HUDEP-2 (cell line): ENCODE measurements at regions not wholly inside any gene's neighbourhood (a gene's known extent, or its start where the extent isn't known, plus 50 kb on each side); places are given as distances from the start of the nearest gene placed in this dataset.

Experiments
- DNase-seq, 76 experiments: peaks; one replicate each; lab custom pipeline; 2025; ENCODE audit not compliant: unreplicated experiment in 76 of 76; lab: John Stamatoyannopoulos, UW

DNA sequence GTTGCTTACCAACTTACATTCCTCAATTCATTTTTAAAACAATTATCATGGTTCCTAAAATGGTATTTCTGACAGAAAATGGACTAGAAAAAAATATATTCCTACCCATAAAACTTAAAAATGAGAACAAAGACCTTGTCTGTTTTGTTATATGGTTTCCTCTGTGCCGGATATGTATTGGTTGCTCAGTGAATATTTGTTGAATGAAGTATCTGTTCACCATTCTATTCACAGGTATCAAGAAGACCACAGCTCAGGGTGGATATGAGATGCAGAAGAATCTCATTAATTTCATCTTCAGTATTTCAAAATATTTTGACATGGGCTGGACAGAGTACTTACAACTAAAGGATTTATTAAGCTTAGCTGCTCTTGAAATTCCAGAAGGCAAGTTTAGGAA is 58.1 kb downstream of the TUSC7 start:
- no peak for DNase-seq

DNA sequence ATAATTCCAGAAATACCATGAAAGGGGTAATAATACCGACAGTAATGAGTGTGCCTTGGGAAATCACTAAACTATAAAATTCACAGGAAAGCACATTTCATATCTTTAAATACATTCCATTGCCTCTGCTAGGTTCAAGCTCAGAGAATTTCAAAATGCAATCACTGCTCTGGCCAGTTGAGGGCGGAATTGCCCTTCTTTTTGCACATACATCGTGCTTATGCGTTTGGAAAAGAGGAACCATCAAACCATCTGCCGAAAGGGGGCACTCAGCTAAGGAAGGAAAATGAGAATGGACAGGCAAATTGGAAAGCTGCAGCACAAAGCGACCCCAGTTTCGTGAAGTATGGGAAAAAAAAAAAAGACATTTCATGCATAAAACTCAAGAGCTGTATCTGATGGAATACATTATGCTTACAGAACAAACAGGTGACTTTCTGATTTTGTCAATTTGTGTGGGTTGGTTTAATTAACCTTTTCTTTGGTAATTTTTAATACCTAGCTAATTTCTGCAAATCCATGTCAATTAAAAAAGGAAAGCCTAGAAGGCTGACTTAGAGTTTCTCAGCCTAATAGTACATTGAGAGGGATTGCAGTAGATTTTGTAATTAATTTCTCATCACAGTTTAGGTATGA is 61.4 kb downstream of the TUSC7 start:
- DNase-seq: peak in 67 of 76 experiments; percentile 1 to 78 (median 37)

DNA sequence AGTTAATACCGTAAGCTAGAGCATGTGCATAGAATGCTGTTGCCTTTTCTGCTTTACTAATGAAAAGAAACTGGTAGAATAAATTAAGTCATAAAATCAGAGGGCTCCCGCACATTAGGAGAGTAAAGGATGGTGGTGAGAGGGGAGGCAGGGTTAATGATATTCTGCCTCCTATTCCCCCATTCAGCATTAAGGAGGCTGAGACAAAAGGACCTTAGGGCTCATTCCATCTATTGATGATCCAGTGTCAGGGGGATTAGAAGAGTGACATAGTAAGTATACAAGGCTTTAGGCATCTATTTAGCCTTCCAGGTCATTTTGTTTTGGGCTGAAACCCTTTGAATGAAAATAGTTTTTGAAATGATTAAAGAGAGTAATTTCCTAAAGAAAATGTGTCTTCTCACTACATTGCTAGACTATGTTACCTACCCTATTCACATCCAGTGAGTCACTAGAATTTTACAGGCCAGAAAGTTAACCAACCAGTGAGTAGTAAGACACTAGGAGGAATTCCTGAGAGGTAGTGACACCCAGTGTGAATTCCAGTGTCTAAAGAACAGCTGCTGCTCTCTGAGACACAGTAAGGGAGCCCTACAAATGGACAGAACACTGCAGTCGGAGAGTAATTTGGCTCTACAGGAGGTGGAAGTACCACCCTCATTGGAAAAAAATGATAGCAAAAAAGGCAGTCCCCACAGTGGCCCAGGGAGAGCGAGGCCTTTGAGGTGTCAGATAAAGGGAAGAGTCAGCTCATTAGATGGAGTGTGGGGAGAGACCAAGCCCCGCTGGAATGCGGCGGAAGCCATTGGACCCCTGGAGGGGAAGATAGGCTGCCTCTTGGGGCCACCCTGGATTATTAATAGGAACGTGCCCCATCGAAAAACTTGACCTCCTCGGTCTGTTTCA is 67.6 kb downstream of the TUSC7 start:
- no peak for DNase-seq

DNA sequence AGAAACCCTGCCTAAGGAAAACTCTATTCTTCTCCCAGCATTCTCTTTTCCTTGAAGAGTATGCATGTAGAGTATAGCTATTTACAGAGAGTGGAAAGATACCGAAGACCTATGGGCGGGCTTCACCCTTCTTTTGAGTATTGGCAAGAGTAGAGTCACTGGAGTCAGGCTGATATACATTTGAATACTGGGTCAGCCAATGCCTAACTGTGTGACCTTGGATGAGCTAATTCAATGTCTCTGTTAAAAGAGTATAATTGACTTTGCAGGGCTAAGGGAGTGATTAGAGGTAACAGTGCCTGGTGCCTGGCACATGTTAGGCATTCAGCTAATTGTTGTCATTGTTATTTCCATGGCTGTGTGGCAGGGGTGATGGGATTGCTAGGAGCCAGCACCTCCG is 75.6 kb downstream of the TUSC7 start:
- no peak for DNase-seq

DNA sequence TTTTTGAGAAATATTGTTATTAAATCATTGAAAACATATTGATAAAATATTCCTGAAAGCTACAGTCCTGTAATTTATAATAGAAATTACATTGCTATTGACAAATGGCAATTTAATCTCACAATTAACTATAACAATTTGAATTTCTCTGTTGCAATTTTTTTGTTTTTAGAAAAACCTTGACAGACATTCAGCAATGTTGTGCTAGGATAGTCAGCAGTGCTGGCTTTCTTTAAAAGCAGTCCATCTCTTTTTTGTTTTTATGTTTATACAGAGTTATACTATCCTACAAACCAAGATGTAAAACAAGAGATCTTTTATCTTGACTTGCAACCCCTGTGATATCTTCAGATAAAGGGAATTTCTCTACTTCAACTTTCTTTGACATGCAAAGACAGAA is 93.1 kb downstream of the TUSC7 start:
- DNase-seq: no peak

DNA sequence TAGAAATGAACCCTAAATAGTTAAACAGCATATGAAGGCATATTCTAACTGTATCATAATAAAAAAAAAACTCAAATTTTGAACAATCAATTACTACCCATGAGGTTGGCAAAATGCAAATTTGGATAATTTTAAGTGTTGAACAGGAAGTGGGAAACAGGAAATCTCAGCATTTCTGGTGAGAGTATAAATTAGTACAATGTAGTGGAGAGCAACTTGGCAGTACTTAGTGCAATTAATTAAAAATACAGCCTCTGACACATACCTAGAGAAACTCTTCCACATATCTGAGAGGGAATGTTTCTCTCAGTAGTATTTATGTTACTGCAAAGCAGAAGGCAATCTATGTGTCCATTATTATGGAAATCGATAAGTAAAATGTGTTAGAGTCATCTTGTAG is 96.8 kb downstream of the TUSC7 start:
- DNase-seq: no peak

DNA sequence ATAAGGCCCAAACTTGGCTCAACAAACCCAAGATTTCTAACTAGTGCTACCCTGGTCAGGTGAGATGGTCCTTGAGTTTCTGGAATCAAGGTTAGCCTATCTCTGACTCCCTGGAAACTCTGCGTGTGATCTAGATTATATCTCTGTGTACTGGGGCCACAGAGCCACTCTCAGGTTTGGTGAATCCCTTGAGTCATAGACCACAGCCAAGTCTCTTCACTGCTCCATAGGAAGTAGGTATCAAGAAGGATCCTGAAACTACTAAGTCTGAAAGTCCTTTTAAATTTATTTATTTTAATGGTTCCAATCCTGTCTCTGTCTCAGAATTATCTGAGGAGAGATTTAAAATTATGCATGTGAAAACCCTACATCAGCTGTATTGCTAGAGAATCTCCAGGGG is 99.1 kb downstream of the TUSC7 start:
- no peak for DNase-seq

DNA sequence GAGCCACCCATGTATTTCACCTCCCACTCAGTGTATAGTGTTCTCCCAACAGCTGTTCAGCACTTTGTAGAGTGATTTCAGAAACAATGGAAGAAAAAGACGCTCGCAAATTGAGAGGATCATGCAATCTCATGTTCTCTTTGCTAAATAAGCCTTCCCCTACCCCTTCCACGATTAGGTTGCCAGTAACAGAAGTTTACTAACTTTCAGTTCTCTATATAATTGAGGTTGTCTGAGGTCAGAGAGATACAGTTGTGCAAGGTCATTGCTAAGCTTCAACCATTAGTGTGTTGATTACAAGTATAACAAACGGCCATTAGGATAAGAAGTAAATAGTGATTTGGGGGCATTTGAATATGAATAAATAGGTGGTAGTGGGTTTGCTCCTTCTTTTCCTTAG is 99.6 kb downstream of the TUSC7 start:
- DNase-seq: no peak

DNA sequence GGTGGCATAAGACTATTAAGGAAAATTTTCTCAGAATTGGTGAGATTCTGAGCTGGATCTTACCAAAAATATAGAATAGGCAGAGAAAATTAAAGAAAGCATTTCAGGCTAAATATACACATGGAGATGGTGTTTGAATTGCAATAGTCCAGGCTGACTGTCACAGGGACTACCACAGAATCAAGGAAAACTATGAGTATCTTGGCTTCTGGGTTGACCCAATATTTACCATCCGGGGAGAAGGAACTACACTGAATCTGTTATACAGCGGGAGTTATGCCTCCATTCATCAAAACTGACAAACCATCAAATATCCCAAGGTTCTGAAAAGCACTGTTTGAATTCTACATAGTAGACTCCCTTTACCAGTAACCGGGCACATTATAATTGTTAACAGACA is 102.2 kb downstream of the TUSC7 start:
- no peak for DNase-seq

DNA sequence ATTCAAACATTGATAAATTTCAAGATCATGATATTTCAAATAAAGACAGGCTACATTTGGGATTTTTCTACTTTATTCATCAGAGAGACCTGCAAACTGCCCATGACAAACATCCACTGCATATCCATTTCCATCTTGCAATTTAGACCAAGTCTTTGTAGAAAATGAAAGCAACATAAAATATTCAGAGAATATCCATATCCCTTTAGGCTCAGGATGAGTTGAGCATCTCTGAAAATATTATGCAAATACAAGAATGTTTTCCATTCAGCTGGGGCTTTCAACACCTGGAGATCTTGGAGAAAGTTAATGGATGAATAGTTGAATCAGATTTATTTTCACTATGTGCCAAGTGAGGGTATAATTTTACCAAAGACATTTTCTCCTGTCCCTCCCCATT is 103.4 kb downstream of the TUSC7 start:
- DNase-seq: no peak

DNA sequence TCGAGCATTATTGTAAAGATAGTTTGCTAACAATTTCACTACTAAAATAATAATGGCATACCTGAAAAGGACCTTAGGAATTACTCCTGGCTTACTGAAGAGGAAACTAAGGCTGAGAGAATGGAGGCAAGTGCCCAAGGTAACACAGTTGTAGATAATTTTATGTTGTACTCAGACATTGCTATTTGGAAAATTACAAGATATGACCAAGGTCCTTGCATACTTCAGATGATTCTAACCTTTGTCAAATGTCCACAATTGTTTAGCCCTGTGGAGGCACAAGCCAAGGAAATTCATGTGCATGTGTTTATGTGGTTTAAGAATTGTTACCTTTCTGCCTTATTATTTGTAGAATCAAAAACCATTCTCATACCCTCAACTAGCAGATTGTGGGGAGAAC is 105.7 kb downstream of the TUSC7 start:
- no peak for DNase-seq

DNA sequence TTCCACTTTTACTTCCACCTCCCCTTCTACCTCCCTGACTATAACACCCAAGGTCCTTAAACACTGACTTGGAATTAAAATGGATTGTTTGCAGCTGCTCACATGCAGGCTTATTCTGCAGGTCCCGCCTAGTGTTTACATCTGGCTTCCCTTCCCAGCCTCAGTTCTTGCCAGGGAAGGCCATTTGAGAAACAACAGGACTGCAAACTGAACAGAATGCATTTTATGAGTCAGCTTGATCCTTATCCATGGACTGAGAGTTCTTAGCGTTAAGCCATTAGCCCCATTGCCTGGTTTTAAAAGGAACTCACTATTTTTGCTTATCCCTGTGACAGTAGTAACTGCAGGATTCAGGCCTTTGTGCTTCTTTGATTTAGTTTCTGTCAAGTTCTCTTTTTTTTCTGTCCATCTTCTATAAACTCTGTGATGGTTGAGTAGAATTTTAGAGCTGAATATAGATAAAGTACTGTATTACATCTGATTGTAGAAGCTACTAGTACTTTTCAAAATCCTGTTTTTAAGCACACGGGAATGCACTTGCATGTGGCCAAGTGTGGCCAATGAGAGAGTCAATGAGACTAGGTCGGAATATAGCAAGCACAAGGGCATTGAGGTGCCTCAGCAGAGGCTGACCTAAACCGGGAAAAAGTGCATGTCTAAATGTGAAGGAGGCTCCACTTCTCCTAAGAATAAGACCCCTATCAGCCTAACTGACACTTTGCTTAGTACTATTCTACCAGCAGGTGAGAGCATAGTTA is 106.4 kb downstream of the TUSC7 start:
- DNase-seq: no peak

DNA sequence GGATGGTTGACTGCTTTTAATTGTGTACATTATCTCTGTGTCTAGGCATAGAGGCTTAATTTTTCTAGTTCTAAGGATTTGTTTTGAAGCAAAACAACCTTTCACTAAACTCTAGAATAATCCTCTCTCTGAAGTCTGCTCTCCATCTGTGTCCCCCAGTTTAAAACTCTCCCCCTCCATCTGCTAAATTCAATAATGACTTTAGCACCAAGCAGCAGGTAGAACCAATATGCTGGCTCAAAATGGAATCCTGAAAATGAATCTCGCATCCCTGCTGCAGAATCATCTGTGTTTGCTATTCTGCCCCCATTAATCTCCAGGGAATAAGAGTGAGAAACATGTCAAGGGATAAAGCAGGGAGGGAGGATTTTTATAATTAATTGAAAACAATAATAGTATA is 111.8 kb downstream of the TUSC7 start:
- no peak for DNase-seq

DNA sequence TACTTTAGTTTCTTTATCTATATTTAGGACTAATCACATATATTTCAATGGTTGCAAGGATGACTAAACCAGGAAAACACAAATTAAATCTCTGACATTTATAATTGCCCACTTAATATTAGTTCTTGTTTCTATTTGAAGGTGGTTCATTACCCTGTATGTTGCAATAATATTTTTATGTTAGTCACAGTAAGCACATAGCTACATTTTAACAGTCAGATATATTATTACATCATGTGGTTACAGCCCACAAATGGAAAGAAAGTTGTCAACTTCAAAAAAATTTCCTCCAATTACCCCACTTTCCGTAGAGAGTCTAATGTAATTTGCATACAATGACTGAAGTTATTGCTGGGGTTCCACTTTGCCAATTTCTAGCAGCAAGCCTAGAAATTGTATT is 114.6 kb downstream of the TUSC7 start:
- no peak for DNase-seq

DNA sequence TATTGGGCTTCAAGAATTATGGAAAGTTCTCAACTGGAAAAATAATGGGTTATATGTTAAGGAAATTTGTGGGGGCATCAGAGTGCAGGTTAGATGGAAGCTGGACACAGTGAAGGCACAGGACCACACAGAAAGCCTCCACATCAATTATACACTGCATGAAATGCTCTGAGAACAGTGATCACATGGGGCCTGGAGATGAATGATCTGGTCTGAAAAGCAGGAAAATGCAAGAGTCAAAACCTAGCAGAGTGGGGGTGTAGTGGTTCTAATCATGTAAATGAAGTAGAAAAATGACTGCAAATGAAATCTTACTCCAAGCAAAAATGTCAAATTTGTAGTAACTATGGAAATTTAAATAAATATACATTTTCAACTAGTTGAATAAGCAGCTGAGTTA is 123.6 kb downstream of the TUSC7 start:
- DNase-seq: no peak

DNA sequence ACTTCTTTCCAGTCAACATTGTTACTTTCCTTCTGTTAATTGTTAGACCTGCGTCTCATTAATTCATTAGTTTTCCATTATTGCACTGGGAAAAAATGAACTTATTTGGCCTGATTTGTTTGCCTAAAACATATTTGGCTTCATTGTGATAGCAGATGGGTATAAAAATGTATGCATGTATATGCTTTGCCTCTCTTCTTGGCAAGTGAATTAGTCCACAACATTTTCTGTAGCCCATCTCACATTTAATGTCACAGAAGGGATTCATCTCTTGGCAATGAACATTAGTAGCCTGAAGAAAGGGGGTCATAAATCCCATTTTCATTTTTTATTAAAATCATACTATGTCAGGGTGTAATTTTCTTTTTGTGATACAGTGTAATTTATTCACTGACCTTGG is 125.2 kb downstream of the TUSC7 start:
- DNase-seq: no peak

DNA sequence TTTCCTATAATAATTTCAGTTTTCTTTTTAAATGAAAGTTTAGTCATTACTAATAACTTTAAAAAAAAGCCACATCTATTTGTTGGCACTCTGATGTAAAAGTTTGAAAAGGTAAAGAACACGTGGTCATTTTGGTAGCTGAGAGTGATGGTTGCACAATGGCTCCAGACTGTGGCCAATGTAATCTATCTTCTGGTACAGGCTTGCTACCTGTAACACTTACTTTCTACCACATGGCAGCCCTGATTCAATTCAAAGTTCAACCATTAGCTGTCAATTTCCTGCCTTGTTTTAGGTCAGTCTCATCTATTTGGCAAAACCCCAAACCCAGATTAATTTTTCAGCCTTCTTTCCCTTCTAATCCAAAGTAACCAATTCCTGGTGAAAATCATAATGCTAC is 126.1 kb downstream of the TUSC7 start:
- DNase-seq: no peak

DNA sequence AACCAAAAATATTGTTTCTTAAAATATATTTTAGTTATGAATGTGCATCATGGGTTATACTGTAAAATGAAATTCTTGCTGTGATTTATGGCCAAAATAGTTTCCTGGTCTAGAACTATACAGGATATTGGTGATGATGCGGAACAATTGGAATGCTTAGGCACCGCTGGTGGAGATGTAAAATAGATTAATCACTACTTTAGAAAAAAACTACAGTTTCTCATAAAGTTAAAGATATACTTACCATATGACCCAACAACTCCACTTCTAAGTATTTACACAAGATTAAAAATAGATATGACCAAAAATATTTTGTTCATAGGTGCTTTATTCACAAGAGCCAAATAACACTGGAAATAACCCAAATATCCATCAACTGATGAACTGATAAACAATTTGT is 126.7 kb downstream of the TUSC7 start:
- no peak for DNase-seq

DNA sequence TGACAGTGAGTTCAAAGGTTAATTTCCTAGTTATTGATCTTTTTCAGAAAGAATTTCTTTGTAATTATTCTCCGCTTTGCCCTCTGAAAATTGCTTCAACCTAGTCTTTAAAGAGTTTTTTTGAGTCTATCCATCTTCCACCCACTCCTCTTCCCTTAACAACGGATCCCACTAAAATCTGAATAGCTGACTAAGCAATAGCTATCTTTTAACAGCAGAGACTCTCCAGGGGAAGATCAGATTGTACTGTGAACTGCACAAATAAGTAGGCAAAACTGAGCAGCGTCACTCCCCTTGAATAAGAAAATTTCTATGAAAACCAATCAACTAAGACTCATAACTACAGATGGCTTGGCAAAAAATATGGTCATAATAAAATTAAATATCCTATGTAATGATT is 127.9 kb downstream of the TUSC7 start:
- DNase-seq: no peak

DNA sequence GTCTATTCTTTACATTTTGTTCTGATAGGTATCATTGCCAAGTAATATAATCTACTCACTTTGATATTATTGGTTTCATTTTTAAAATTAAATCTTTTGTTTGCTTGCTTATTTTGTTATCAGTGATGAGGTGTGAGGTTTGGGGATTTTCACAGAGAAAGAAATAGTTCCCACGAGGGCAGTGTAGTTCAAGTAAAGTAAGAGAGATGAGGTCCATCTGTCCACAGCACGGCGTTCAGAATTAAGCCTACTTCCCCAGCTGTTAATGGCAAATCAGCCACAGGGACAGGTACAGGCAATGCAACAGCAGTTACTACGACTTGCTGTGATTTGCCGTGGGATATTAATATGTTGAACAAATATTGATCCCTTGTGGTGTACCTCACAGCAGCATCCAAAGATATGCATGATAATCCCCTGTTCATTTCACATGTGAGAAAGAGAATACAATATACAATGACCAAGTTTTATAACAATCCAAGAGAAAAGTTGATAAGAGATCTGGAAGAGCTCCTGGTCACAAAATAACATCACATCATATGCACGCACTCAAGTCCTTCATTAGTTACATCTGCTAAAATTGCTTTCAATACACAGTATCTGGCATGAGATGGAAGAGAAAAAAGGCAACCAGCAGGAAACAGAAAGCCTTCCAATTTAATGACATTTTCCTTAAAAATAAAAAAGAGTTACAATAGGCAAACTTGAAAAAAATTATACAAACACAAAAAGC is 131.6 kb downstream of the TUSC7 start:
- no peak for DNase-seq
